HFF-Myc (cell line): ENCODE measurements at regions not wholly inside any gene's neighbourhood (a gene's known extent, or its start where the extent isn't known, plus 50 kb on each side); places are given as distances from the start of the nearest gene placed in this dataset.

Experiments used
- DNase-seq: peaks from one replicate; pipeline ENCODE4 v3.0.0-alpha.2; 2011; ENCODE audit warnings: low read depth; ENCODE audit errors: extremely low read depth
- H3K4me3 ChIP-seq: replicated peaks from 2 replicates; pipeline ENCODE4 v1.5.1; 2011; ENCODE audit warnings: low read depth, mild to moderate bottlenecking, control low read depth, low read length
- CTCF ChIP-seq: IDR thresholded peaks from 2 replicates; pipeline ENCODE4 v1.5.1; 2012; ENCODE audit warnings: mild to moderate bottlenecking, low read depth, low read length, control low read depth; ENCODE audit errors: missing control alignments

GRCh38 chr11:97229936-97230335, 840.1 kb downstream of the JRKL start:
- no peak for DNase-seq
- H3K4me3 ChIP-seq = no peak overlapping the region
- no peak for TF ChIP-seq CTCF

- DNase-seq = no peak
- no peak for TF ChIP-seq CTCF
- no peak overlapping the region for H3K4me3 ChIP-seq
Observed at GRCh38 chr11:97231231-97231630, 841.4 kb downstream of the JRKL start.

GRCh38 chr11:97234016-97234415, 844.2 kb downstream of the JRKL start:
- no peak for DNase-seq
- H3K4me3 ChIP-seq = no peak overlapping the region
- no peak for TF ChIP-seq CTCF

- DNase-seq = no peak
- no peak overlapping the region for H3K4me3 ChIP-seq
- TF ChIP-seq CTCF = no peak
Observed at GRCh38 chr11:97237151-97237550, 847.3 kb downstream of the JRKL start.

DNA sequence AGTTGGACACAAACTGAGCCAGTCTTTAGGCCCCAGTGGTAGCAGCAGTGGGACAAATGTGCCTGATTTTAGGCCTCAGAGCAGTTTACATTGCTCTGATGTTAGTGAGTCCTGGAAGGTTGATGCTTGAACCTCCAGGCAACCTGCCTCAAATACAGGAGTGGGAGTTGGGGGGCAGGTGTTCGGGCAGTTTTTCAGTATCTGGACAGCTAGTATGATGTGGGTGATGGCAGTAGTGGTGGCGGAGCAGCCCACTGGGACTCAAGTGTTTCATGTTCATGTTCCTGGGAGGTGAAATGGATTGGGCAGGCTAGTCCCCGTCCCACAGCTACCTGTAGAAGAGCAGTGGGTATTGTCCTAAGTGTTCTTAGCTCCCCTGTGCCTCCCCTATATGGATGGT, 857.8 kb downstream of the JRKL start:
- TF ChIP-seq CTCF = no peak

DNA sequence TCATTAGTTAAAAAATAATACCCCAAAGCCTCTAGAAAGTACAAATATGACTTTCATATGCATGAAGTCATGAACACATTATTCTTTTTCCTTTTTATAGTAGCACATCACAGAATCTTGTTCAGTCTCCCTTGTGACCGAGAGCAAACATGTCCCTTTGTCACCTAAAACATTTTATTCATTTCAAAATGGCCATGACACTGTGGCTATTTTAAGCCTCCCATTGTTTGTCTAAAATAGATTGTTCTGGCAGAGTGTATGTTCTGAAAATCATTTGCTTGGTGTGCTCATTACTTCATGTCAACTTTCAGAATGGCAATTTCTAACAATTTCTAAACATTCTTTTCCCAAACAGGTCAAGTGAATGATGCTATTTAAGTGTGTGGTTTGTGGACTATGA, 865.0 kb downstream of the JRKL start:
- no peak for DNase-seq
- H3K4me3 ChIP-seq = no peak overlapping the region
- no peak for TF ChIP-seq CTCF

More for the DNA sequence above, 857.8 kb downstream of the JRKL start:
- no peak for DNase-seq
- no peak overlapping the region for H3K4me3 ChIP-seq

DNA sequence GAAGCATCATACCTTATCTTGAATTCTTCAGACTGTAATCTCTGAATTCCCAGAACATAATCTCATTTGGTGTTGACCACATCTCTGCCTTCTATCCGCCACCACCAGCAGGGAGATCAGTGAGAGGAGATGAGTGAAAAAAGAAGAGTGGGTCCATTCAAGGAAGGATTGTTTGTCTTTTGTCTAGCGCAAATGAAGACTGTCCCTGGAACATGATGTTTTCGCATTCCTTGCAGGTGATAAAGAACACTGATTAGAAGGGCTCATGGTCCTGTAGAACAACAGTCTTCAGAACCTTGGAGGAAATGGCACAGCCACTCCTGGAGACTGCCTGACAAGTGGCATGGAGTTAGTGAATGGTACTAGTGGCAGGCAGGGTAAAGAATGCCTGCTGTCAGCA, 869.6 kb downstream of the JRKL start:
- no peak for DNase-seq
- TF ChIP-seq CTCF = no peak
- no peak overlapping the region for H3K4me3 ChIP-seq
